ENCODE measurements at regions not wholly inside any gene's neighbourhood (a gene's known extent, or its start where the extent isn't known, plus 50 kb on each side); places are given as distances from the start of the nearest gene placed in this dataset.
"Not testable (repeated sequence)": the region's sequence is repeated elsewhere in the genome, so short reads cannot be mapped to it uniquely, and the experiment has no call there.

DNA sequence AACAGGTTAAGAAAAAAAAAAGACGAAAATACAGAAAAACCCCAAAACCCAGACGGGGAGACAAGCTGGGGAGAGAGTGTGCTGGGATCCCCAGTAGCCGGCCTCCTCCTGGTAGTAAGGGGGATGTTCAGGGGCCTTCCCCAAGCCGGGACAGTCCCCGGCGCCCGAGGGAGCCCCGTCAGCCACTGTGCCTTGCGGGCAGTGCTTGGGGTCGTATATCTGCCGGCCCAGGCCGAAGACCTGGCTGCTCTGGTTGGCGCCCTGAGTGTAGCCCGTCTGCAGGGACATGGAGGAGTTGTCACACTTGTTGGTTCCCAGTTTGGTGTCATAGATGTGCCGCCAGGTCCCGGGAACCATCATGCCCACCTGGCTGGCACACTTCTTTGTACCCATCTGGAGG is 287.2 kb upstream of the GADL1 start:
- DNase-seq (ENCODE audit: low read depth in 2 of 2) = no peak

DNA sequence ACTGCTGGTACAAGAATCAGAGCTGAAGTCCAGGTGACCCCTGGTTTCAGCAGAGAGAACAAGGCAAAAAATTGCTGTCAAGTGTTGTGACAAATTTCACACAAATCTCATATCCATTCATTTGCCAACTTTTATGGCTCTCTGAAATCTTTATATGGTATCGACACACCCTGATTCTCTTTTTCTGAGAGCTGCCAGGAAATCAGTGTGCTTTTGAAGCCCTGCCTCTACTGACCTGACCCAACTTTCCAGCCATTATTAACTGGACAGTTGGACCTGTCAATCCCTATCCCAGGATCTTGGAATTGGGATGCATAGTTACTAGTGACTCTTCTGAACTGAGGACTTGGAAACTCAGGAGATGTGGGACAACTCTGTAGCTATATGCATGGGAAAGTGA is 288.2 kb upstream of the GADL1 start:
- DNase-seq (ENCODE audit: low read depth in 2 of 2) = no peak

DNA sequence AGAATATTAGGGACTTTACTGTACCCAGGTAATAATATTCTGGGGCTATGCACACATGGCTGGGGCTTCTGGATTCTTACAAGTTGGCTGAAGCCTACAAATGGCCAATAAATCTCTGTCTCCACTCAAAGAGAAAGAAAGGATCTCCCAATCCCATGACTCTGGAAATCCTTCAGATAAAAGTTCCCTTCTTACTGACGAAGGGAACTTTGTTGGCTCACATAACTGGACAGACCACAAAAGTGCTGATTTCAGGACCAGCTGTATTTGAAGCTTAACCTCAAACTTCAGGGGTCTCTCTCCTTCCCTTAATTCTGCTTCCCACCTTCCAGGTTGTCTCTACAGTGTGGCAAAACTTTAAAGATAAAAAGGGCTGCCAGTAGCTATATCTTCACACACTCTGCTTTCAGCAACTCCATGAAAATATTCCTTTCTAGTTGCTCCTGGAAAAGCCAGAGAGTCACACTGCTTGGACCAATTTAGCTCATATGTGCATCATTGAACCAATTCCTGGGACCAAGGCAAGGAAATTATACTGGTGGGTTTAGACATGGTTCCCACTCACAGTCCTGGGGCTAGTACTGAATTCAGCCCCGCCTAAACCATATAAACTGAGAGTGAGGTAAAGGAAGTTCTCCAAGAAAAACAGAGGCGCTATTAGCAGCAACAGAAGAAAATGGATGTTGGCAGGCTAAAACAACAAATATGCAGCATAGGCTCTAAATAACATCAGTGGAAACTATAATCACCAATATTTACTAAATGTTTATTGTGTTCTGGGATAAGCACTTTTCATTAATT is 290.0 kb upstream of the GADL1 start:
- no peak for DNase-seq (ENCODE audit: low read depth in 2 of 2)

DNA sequence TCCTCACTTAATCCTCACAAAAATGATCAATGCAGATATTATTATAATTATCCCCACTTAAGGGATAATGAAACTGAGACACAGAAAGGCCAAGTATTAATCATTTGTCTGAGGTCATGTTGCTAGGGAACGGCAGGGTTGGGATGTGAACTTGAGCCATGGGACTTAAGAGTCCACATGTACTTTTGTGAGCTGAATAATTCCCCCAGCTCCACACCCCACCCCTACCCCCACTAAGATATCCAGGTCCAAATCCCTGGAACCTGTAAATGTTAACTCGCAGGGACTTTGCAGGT is 290.5 kb upstream of the GADL1 start:
- DNase-seq (ENCODE audit: low read depth in 2 of 2) = no peak

DNA sequence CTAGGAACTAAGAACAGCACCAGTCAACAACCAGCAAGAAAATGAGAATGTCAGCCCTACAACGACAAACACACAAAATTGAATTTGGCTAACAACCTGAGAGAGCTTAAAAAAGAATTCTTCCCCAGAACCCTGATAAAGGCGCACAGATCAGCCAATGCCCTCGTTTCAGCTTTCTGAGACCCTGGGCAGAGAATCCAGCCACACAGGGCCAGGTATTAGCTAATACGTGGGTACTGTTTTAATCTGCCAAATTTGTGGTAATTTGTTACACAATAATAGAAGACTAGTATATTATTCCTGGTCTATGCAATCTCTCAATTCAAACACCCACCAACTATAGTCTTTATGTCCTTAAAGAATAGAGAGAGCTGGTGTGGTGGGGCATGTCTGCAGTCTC is 291.6 kb upstream of the GADL1 start:
- DNase-seq (ENCODE audit: low read depth in 2 of 2) = no peak

DNA sequence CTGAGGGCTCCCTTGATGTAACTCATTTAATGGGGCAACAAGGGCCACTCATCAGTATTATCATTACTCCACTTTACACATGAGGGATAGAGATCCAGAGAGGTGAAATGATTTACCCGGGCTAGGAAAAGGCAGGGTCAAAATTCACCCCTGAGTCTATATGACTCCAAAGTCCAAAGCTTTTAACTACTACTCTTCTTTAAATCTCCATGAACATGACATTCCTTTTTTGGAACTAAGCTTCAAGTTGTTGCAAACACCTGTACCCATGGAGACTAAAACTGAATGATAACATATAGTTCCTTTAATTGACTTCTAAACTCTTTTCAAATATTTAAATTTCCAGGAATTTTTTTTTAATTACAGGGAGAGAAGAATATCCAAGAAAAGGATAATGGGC is 292.9 kb upstream of the GADL1 start:
- no peak for DNase-seq (ENCODE audit: low read depth in 2 of 2)

DNA sequence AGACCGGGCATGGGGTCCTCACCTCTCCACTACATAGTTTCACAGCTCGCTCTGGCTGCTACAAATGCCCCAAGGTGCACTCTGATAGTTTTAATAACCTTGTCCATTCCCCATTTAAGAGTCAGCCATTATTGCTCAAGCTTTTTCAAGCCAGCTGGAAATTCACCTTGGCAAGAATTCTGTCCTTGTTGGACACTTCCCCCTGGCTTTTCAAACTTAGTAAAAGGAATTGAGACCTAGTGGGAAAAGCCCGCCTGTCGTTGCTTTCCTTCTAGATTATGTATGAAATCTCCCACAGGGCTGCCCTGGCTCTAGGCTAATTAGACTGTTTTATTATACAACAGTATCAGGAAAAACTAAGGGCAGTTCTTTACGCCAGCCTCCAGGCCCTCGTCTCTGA is 293.7 kb upstream of the GADL1 start:
- DNase-seq (ENCODE audit: low read depth in 2 of 2) = no peak

DNA sequence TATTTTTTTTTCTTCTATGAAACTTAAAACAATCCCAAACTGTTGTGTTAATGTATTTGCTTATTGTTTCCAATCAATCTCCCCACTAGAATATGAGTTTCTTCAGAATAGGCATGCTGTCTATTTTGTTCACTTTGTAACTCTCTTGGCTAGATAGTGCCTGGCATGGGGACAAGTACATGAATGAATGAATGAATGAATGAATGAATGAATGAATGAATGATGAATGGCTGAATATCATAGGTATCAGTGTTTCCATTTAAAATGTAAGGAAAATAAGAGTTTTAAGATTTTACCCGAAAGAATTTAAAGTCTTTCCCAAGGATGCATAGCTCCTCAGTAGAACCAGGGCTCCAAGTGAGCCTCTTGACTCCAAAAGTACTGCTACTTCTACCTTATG is 294.9 kb upstream of the GADL1 start:
- DNase-seq (ENCODE audit: low read depth in 2 of 2) = no peak

DNA sequence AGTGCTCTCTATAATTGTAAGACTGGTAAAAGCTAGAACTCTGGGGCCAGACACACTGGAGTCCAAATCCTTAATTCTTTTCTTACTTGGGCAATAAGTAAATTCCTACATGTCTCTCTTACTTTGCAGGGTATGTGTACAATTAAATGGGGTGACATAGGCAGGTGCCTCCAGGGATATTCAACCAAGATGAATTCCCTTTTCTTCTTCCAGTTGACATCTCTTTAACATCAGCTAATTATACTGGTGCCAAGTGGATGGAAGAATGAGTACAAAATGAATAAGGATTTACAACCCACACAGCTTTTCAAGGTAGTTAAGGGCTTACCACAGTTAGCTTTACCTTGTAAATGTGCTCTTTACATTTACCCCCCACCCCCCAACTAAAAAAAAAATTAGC is 295.5 kb upstream of the GADL1 start:
- DNase-seq (ENCODE audit: low read depth in 2 of 2) = no peak

DNA sequence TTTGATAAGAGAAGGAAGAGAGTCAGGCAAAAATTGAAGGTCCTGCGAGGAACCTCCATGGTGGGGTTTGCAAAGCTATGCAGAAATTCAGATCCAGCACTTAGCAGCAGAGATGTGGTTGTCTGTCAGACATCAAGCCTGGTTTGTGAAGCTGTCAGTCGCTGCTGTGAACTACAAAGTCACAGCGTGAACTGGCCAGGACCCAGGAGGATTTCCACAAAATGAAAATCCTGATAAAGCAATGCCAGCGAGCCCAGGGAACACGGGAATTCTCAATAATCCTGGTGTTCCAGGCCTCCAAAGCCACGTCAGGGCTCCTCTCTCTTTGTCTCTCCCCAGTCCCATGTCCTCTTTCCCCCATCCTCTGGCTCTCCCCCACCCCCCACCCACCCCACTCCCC is 296.9 kb upstream of the GADL1 start:
- no peak for DNase-seq (ENCODE audit: low read depth in 2 of 2)

DNA sequence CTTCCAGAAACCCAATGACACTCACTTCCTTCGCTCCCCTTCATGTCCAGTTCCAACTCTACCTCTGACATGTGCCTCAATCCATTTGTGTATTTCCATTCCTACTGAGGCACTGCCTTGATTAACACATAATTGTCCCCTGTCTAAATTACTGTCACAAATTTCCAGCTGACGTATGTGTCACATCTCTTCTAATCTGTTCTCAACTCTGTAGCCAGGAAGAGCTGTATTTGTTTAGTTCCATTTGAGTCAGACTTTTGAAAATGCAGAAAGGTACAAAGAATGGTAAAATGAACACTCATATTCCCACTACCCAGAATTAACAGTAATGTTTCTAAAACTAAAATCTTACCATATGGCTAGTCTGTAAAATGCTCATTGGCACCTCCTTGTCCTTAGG is 299.0 kb upstream of the GADL1 start:
- DNase-seq (ENCODE audit: low read depth in 2 of 2) = no peak

DNA sequence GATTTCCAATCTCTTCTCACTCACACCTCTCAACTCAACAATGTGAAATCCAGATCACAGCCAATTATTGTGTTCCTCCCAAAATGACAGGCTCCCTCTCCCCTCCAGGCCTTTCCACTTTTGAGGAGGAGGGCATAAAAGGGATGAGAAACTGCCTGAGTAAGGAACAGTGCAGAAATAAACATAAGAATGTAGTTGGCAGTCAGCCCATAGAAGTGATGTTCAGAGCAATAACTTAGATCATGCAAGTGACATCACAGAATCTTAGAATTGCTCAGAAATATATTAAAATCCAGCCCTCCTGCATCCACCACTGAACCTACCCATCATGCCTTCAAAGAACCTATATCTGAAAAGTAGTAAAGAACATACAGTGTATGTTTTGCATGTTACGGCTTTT is 299.4 kb upstream of the GADL1 start:
- no peak for DNase-seq (ENCODE audit: low read depth in 2 of 2)

DNA sequence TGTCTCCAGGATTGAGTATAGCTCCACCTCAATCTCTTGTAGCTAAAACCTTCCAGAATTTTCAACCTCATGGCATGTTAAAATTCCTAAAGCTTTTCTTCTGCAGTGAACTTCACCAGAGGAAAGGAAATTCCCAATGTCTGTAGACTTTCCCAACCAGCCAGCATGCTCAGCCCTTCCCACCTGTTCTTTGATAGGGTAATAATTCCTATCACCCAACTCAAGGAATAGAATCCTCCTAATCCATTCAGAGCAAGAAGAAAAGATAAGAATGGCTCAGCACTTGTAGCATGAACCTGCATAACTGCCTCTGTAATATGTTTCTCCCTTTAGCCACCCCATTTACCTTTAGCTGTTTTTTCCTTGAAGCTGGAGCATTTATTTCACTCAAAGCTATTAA is 301.8 kb upstream of the GADL1 start:
- no peak for DNase-seq (ENCODE audit: low read depth in 2 of 2)

DNA sequence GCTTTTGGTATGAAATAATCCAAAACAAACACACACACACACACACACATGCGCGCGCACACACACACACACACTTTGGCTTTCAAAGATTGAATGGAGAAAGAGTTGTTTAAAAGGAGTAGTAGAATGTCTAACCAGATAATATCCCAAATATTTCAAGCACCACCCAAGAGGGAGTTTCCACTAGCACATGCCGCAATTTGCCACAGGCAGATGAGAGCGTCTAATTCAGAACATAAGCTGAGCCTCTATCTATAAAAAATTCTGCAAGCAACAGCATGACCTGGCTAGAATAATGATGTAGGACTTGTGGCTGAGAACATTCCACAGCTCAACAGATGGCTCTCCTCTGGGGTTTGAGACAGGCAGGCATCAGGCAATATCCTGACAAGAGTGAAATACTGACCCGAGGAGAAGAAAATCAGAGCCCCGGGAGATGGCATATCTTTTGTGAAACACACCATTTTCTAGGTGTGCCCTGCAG is 302.5 kb upstream of the GADL1 start:
- DNase-seq (ENCODE audit: low read depth in 2 of 2) = no peak

DNA sequence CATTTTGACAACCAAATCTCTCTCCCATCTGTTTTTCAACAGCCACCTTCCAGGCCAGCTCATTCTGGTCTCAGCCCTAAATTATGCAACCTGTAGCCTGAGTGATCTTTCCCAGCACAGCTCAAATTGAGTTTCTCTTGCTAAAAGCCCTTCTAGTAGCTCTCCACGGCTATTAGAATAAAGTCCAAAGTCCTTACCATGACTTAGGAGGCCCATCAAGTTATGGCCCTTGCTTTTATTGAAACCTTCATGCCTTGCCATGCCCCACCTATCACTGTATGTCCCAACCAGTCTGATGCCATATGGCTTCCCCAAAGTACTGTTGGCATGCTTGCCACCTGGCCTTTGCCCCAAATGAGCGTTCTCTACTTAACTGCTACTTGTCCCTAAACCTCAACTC is 303.5 kb upstream of the GADL1 start:
- DNase-seq (ENCODE audit: low read depth in 2 of 2) = no peak

DNA sequence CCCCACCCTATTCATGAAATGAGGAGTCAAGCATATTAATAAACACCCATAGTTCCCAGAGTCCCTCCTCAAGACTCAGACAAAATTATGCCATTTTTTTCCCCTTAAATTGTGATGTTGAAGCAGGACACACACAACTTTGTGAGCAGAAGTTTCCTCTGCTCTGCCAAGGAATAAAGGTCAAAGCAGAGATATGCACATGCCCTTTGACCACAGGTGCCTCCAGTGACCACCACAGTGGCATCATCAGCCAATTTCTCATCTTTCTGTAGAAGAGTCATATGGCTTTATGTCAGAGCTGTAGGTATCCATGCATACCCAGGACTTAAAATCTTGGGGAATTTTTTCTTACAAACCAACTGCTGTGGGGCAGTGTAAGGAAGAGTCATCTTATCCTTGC is 304.4 kb upstream of the GADL1 start:
- DNase-seq (ENCODE audit: low read depth in 2 of 2) = no peak

DNA sequence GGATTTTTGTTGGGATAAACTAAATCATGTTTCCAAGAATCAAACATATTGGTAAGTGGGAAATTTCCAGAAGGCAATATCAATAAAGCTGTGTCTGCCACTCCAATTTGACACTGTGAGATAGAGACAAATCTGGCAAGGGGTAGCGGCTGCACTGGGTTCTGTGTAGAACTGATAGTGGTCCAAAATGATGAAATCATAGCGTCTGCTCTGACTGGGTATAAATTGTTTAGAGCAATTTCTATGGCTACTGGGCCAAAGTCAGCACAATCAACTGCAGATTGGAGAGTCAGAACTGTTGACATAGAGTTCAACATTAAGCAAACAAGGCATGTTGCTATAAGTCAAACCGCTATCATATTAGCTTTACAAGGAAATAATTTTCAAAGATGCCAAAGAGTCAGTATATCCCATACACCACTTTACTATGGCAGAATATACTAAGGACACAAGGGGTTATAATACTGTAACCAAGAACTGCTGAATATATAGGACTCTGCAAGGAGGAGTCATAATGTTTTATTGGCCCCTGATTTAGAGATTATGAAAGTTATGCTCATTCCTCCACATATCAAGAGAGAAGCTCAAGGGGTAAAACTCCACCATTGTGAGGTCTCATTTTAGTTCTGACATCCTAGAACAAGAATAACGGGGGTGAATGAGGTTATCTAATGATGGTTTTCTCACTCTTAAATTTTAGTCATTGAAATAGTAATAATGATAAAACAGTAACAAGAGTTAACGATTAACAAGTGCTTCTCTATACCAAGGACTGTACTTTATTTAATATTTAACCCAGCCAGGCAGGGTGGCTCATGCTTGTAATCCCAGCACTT is 309.7 kb upstream of the GADL1 start:
- DNase-seq (ENCODE audit: low read depth in 2 of 2) = no peak

DNA sequence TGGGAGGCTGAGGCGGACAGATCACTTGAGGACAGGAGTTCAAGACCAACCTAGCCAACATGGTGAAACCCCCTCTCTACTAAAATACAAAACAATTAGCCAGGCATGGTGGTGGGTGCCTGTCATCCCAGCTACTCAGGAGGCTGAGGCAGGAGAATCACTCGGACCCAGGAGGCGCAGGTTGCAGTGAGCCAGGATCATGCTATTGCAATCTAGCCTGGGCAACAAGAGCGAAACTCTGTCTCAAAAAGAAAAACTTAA is 310.3 kb upstream of the GADL1 start:
- not testable (repeated sequence) for DNase-seq (ENCODE audit: low read depth in 2 of 2)

DNA sequence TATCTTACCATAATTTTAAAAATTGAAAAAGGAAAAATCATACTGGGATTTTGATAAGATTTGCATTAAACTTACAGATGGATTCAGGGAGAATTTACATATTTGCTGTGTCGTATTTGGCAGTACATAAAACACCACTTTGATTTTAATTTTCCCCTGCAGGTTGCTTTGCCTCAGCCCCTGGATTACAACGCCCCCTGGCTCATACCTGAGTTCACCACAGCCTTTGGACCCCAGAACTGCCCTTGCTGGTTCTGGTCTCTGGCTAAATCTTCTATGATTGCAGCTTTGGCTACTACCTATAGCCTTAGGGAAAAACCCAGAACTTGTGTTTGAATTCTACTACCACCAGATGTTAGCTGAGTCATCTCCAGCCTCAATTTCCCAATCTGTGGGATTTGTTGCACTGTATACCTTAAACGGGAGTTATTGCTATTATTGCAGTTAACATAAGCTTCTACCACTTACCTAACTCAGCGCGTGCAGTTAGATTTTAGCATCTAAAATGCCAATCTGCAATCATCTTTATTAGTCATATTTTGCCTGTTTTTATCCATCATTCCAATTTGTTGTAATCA is 315.7 kb upstream of the GADL1 start:
- no peak for DNase-seq (ENCODE audit: low read depth in 2 of 2)

DNA sequence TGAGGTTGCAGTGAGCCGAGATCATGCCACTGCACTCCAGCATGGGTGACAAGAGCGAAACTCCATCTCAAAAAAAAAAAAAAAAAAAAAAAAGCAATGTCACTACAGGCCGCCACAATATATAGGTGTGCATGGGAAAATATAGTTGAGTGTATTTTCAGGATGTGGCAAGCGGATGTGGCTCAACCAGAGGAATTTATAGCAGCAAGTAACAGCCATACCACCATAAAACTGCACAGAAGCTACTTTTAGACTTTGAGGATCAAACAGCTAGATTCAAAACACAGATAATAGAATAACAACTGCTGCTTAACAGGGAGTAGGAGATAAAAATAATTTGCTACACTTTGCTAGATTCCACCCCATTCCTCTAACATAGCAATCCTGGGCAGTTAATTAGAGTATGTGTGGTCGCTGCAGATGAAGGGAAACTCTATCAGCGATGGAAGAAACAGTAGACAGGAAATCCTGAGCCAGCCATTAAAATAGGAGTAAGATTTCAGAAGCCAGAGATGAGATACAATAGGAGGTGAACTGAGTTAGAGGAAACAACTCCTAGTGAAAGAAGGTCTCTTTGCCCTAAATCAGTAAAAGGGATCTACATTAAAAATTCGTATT is 318.7 kb upstream of the STT3B start:
- DNase-seq (ENCODE audit: low read depth in 2 of 2) = no peak

DNA sequence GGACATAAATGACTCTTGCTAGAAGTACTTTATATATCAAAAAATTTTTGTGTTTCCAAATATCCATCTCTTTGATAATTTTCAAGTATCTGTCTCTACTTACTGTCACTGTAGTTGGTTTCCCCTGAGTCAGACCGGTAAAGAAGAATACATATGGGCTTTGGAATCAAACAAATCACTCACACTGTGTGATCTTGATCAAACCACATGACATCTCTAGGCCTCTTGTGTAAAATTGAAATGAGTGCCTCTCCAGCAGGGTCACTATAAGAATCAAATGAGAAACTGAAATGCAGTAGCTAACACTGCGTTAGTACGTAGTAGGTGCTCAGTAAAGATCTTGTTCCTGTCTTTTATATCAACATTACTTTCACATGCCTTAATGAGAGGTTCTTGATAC is 314.6 kb upstream of the STT3B start:
- no peak for DNase-seq (ENCODE audit: low read depth in 2 of 2)

DNA sequence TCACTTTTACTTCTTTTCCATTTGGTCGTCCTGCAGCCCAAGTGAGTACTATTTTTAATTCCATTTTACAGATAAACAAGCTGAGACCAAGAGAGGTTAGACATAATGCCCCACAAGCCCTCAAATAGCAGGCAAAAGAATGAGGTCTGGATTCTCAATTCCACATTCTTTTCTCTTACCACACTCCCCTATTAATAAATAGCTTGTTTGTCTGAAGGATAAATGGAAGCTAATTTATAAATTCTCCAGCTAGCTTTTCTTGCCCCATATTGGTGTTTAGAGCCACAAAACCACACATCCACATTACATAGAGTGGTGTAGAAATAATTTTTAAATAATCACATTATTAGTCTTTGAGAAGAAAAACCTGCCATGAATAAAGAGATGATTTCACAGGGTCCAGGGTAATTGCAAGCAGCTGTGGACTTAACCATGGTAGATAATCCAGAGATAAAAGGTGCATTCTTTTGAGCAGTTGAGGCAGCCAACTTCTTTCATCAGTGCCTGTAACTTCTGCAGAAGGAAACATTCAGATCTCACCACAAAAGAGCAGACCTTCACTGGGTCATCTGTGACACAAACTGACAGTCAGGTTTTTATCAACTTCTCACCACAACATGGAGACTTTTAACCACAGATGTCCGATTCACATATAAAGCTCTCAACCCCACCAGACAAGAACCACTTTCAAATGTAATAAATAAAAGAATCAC is 313.4 kb upstream of the STT3B start:
- no peak for DNase-seq (ENCODE audit: low read depth in 2 of 2)

Measured in activated CD8-positive, alpha-beta memory T cell treated with anti-CD3 and anti-CD28 coated beads for 4 hours (primary cell).